B cell (primary cell): ENCODE measurements at regions not wholly inside any gene's neighbourhood (a gene's known extent, or its start where the extent isn't known, plus 50 kb on each side); places are given as distances from the start of the nearest gene placed in this dataset.

ENCODE experiments used
- ATAC-seq: fragments of 200-7000 bp; cut with Tn5 transposase; one replicate; pipeline ENCODE4 v1.10.0; 2021; ENCODE audit warnings: low read depth, mild to moderate bottlenecking, moderate number of reproducible peaks, moderate library complexity
- CTCF ChIA-PET: fragments of 350-600 bp; sonication (Branson Sonifier 250); formaldehyde crosslinking; loops from one replicate; lab custom pipeline; 2021; ENCODE audit warnings: antibody characterized with exemption, inconsistent platforms; lab: Charles Lee
- POLR2A ChIA-PET: fragments of 350-600 bp; sonication (Branson Sonifier 250); formaldehyde crosslinking; loops from one replicate; lab custom pipeline; 2021; ENCODE audit warnings: antibody characterized with exemption; lab: Charles Lee
- DNase-seq: peaks from one replicate; pipeline ENCODE4 v3.0.0; 2013
- H2AFZ ChIP-seq: 2 replicates; pipeline ENCODE4 v1.6.1; 2012; ENCODE audit warnings: mild to moderate bottlenecking, low read depth, low read length; ENCODE audit not compliant: insufficient read depth, poor library complexity, severe bottlenecking
- H3K27ac ChIP-seq, 2 donors: 1 replicate in 1 of 2; 2 replicates in 1 of 2; pipeline ENCODE4 v1.5.1; 2012 to 2013; ENCODE audit warnings: low read length in 2 of 2, mild to moderate bottlenecking in 2 of 2, moderate library complexity in 1 of 2
- H3K27me3 ChIP-seq, 4 experiments: fragments of 200-600 bp in 1 of 4; sonication (generic) in 1 of 4; replicated peaks in 1 of 4; 1 replicate in 2 of 4; 2 replicates in 2 of 4; pipeline versions ENCODE4 v1.6.1 to v1.7.0; 2013 to 2016; ENCODE audit warnings: low read length in 3 of 4, mild to moderate bottlenecking in 2 of 4, mixed read lengths in 1 of 4, moderate library complexity in 1 of 4; ENCODE audit not compliant: insufficient read depth in 4 of 4, control insufficient read depth in 3 of 4; ENCODE audit errors: control extremely low read depth in 1 of 4
- H3K36me3 ChIP-seq, 2 experiments: replicated peaks in 1 of 2; 1 replicate in 1 of 2; 2 replicates in 1 of 2; pipeline versions ENCODE4 v1.6.1 to v1.7.1; 2013; ENCODE audit warnings: low read length in 1 of 2; ENCODE audit not compliant: insufficient read depth in 2 of 2, control insufficient read depth in 1 of 2; ENCODE audit errors: control extremely low read depth in 1 of 2, extremely low read depth in 1 of 2
- H3K4me1 ChIP-seq, 2 donors: fragments of 200-600 bp in 1 of 2; sonication (generic) in 1 of 2; 1 replicate in 1 of 2; 2 replicates in 1 of 2; pipeline versions ENCODE4 v1.5.1 to v1.6.1; 2013 to 2017; ENCODE audit warnings: low read length in 2 of 2; ENCODE audit not compliant: control insufficient read depth in 2 of 2, insufficient read depth in 2 of 2
- H3K4me2 ChIP-seq: replicated peaks from 2 replicates; pipeline ENCODE3; 2012; ENCODE audit warnings: mild to moderate bottlenecking, low read depth, low read length; ENCODE audit not compliant: poor library complexity, severe bottlenecking
- H3K4me3 ChIP-seq, 5 experiments: fragments of 200-600 bp in 1 of 5; sonication (generic) in 1 of 5; 1 replicate in 3 of 5; 2 replicates in 2 of 5; pipeline versions ENCODE4 v1.5.1 to v1.7.0; 2011 to 2016; ENCODE audit warnings: low read length in 4 of 5, mild to moderate bottlenecking in 4 of 5, low read depth in 2 of 5, control low read depth in 1 of 5, moderate library complexity in 1 of 5; ENCODE audit not compliant: insufficient read depth in 1 of 5; ENCODE audit errors: control extremely low read depth in 1 of 5, extremely low read depth in 1 of 5
- H3K79me2 ChIP-seq: fragments of 200-600 bp; sonication (generic); one replicate; pipeline ENCODE4 v1.6.0; 2016; ENCODE audit warnings: low read length; ENCODE audit not compliant: control insufficient read depth, insufficient read depth
- H3K9ac ChIP-seq: fragments of 200-600 bp; sonication (generic); 2 replicates; pipeline ENCODE4 v1.6.1; 2017; ENCODE audit warnings: mild to moderate bottlenecking, low read length, moderate library complexity
- H3K9me3 ChIP-seq, 3 donors: one replicate each; pipeline versions ENCODE4 v1.6.1 to v1.7.1; 2013; ENCODE audit warnings: low read length in 2 of 3; ENCODE audit not compliant: control insufficient read depth in 2 of 3, insufficient read depth in 1 of 3; ENCODE audit errors: control extremely low read depth in 1 of 3
- H4K20me1 ChIP-seq: 2 replicates; pipeline ENCODE4 v1.6.0; 2012; ENCODE audit warnings: mild to moderate bottlenecking, low read length; ENCODE audit not compliant: insufficient read depth, control insufficient read depth, poor library complexity, severe bottlenecking
- H3K27ac Mint-ChIP-seq: one replicate; pipeline ENCODE4 v1.8.0; 2021; ENCODE audit warnings: mixed read lengths
- H3K27me3 Mint-ChIP-seq: one replicate; pipeline ENCODE4 v1.8.0; 2021; ENCODE audit warnings: mixed read lengths
- H3K4me1 Mint-ChIP-seq: one replicate; pipeline ENCODE4 v1.8.0; 2021; ENCODE audit warnings: mixed read lengths
- H3K4me3 Mint-ChIP-seq: one replicate; pipeline ENCODE4 v1.8.0; 2021; ENCODE audit warnings: mixed read lengths
- H3K9me3 Mint-ChIP-seq: one replicate; pipeline ENCODE4 v1.8.0; 2022; ENCODE audit warnings: mixed read lengths; ENCODE audit not compliant: insufficient read depth
- CTCF ChIP-seq: fragments of 200-600 bp; IDR thresholded peaks from one replicate; pipeline ENCODE4 v1.8.0; 2022; ENCODE audit warnings: antibody characterized with exemption, mild to moderate bottlenecking
- EZH2 ChIP-seq: IDR thresholded peaks from 2 replicates; pipeline ENCODE4 v1.6.1; 2012; ENCODE audit warnings: borderline replicate concordance, low read depth, mild to moderate bottlenecking, moderate library complexity, low read length; ENCODE audit not compliant: insufficient read depth, poor library complexity, severe bottlenecking
- WGBS: methylation state at CpG from one replicate; pipeline ENCODE4 v1.1.5; 2013; ENCODE audit warnings: missing lambda C conversion rate; ENCODE audit not compliant: insufficient coverage; 5-methylcytosine and 5-hydroxymethylcytosine counted together
- intact Hi-C: fragments of 100-400 bp; cut with micrococcal nuclease; formaldehyde crosslinking; loops from one replicate; pipeline ENCODE4 v1.10.0; 2022

- POLR2A ChIA-PET: no interaction called here
- H4K20me1 ChIP-seq: no peaks in the 10 kb centered on the region
Measured at GRCh38 chr5:135089912-135090311, 55.9 kb upstream of the PITX1 start.

GRCh38 chr5:135088911-135089310 lies 54.9 kb upstream of the PITX1 start:
- Mint-ChIP-seq H3K27me3 (peaks cover 13% of the 10 kb centered on the region), H3K4me3 (no peak overlapping the region), H3K9me3 (peaks cover 2% of the 10 kb centered on the region), H3K27ac (no peak overlapping the region), H3K4me1 (no peaks in the 10 kb centered on the region)
- H3K4me2 ChIP-seq: no peak overlapping the region
- ChIA-PET CTCF (no interaction called here), POLR2A (no interaction called here)
- TF ChIP-seq EZH2 (no peak), CTCF (no peak)
- no peak overlapping the region for H2AFZ ChIP-seq
- H3K4me1 ChIP-seq: no peaks in the 10 kb centered on the region
- H3K9me3 ChIP-seq: peaks cover 0 to 4% (median 0%) of the 10 kb centered on the region in 3 donors
- no peak overlapping the region for H3K9ac ChIP-seq
- H3K27me3 ChIP-seq: peaks cover 0 to 11% (median 1%) of the 10 kb centered on the region in 4 experiments
- no peak overlapping the region for H3K27ac ChIP-seq
- no peaks in the 10 kb centered on the region for H3K36me3 ChIP-seq
- no peak overlapping the region for H3K4me3 ChIP-seq
- H4K20me1 ChIP-seq: no peaks in the 10 kb centered on the region
- intact Hi-C loops: no loop called here
- WGBS: no CpG with 5 or more reads among the region's 2 CpGs
- ATAC-seq (no peak), DNase-seq (no peak)
- no peaks in the 10 kb centered on the region for H3K79me2 ChIP-seq

More at GRCh38 chr5:135089912-135090311, 55.9 kb upstream of the PITX1 start:
- Mint-ChIP-seq H3K27ac (no peak overlapping the region), H3K27me3 (peaks cover 15% of the 10 kb centered on the region), H3K9me3 (no peaks in the 10 kb centered on the region), H3K4me1 (no peaks in the 10 kb centered on the region), H3K4me3 (no peak overlapping the region)
- Histone ChIP-seq H3K79me2 (no peaks in the 10 kb centered on the region), H3K4me3 (no peak overlapping the region), H3K4me1 (no peaks in the 10 kb centered on the region), H2AFZ (no peak overlapping the region), H3K27ac (no peak overlapping the region), H3K4me2 (no peak overlapping the region), H3K9me3 (peaks cover 0 to 4% (median 0%) of the 10 kb centered on the region in 3 donors), H3K27me3 (peaks cover 0 to 11% (median 1%) of the 10 kb centered on the region in 4 experiments), H3K9ac (no peak overlapping the region), H3K36me3 (no peaks in the 10 kb centered on the region)
- DNase-seq (no peak), ATAC-seq (no peak)
- TF ChIP-seq EZH2 (no peak), CTCF (no peak)
- CTCF ChIA-PET: no interaction called here
- WGBS: 100% methylated on average over 2 of the region's 3 CpGs
- intact Hi-C loops: no loop called here
